IPS DF 6.9 (cell line): ENCODE measurements at regions not wholly inside any gene's neighbourhood (a gene's known extent, or its start where the extent isn't known, plus 50 kb on each side); places are given as distances from the start of the nearest gene placed in this dataset.
"Not testable (repeated sequence)": the region's sequence is repeated elsewhere in the genome, so short reads cannot be mapped to it uniquely, and the experiment has no call there.

Source experiments
- DNase-seq: peaks from one replicate; pipeline ENCODE4 v3.0.0-alpha.2; 2013; ENCODE audit warnings: low read depth, low spot score
- H3K27ac ChIP-seq: one replicate; pipeline ENCODE4 v1.5.1; 2013; ENCODE audit warnings: low read length, control low read depth
- H3K27me3 ChIP-seq: 2 replicates; pipeline ENCODE4 v1.6.1; 2013; ENCODE audit warnings: mild to moderate bottlenecking, low read length; ENCODE audit not compliant: control insufficient read depth, insufficient read depth
- H3K36me3 ChIP-seq: 2 replicates; pipeline ENCODE4 v1.6.1; 2013; ENCODE audit warnings: low read length; ENCODE audit not compliant: control insufficient read depth, insufficient read depth
- H3K4me1 ChIP-seq: 2 replicates; pipeline ENCODE4 v1.6.1; 2013; ENCODE audit warnings: low read length; ENCODE audit not compliant: control insufficient read depth, insufficient read depth
- H3K4me3 ChIP-seq: 2 replicates; pipeline ENCODE4 v1.5.1; 2013; ENCODE audit warnings: mild to moderate bottlenecking, low read length
- H3K9me3 ChIP-seq: 2 replicates; pipeline ENCODE4 v1.6.1; 2013; ENCODE audit warnings: low read length, inconsistent platforms; ENCODE audit not compliant: control insufficient read depth, insufficient read depth
- WGBS: extraction: QIAGEN DNeasy Blood & Tissue Kit; methylation state at CpG from one replicate; pipeline ENCODE4 v1.1.7; 2013; ENCODE audit warnings: mixed read lengths, missing lambda C conversion rate; ENCODE audit not compliant: insufficient read length, insufficient coverage; 5-methylcytosine and 5-hydroxymethylcytosine counted together

GRCh38 chr3:128549283-128550112 lies 56.5 kb upstream of the GATA2 start:
- Histone ChIP-seq H3K9me3 (no peaks in the 10 kb centered on the region), H3K27ac (no peak overlapping the region), H3K4me1 (peaks cover 4% of the 10 kb centered on the region), H3K27me3 (peaks cover under 1% of the 10 kb centered on the region; the same call in 1 of the 2 replicates), H3K4me3 (no peak overlapping the region), H3K36me3 (no peaks in the 10 kb centered on the region)
- DNase-seq = no peak
- WGBS = no CpG with 5 or more reads among the region's 20 CpGs

- H3K27ac ChIP-seq = no peak overlapping the region
- H3K9me3 ChIP-seq = no peaks in the 10 kb centered on the region
- no peak for DNase-seq
- H3K27me3 ChIP-seq = no peaks in the 10 kb centered on the region
- H3K4me3 ChIP-seq = no peak overlapping the region
- no peaks in the 10 kb centered on the region for H3K36me3 ChIP-seq
- no CpG with 5 or more reads among the region's 6 CpGs for WGBS
- H3K4me1 ChIP-seq = peaks cover 4% of the 10 kb centered on the region
Measured at GRCh38 chr3:128548426-128549282, 55.7 kb upstream of the GATA2 start.

GRCh38 chr3:128548021-128548420 lies 55.0 kb upstream of the GATA2 start:
- Histone ChIP-seq H3K27ac (no peak overlapping the region), H3K4me3 (no peak overlapping the region), H3K36me3 (no peaks in the 10 kb centered on the region), H3K9me3 (no peaks in the 10 kb centered on the region), H3K27me3 (no peaks in the 10 kb centered on the region), H3K4me1 (peaks cover 4% of the 10 kb centered on the region)
- DNase-seq = no peak

- Histone ChIP-seq H3K36me3 (no peaks in the 10 kb centered on the region), H3K9me3 (no peaks in the 10 kb centered on the region), H3K27me3 (no peaks in the 10 kb centered on the region), H3K4me3 (no peak overlapping the region), H3K27ac (no peak overlapping the region), H3K4me1 (peaks cover 4% of the 10 kb centered on the region)
- DNase-seq = no peak
- WGBS = no CpG with 5 or more reads among the region's 10 CpGs
Measured at GRCh38 chr3:128547368-128547987, 54.5 kb upstream of the GATA2 start.

- Histone ChIP-seq H3K4me1 (peaks cover 4% of the 10 kb centered on the region), H3K9me3 (no peaks in the 10 kb centered on the region)
- no CpG with 5 or more reads among the region's 5 CpGs for WGBS
Measured at GRCh38 chr3:128546646-128547045, 53.6 kb upstream of the GATA2 start.

GRCh38 chr3:128545120-128545752 lies 52.2 kb upstream of the GATA2 start:
- H3K27ac ChIP-seq = no peak overlapping the region
- WGBS = no CpG with 5 or more reads among the region's 8 CpGs
- peaks cover 4% of the 10 kb centered on the region for H3K4me1 ChIP-seq

More at GRCh38 chr3:128546646-128547045, 53.6 kb upstream of the GATA2 start:
- Histone ChIP-seq H3K27ac (no peak overlapping the region), H3K27me3 (no peaks in the 10 kb centered on the region), H3K4me3 (no peak overlapping the region), H3K36me3 (no peaks in the 10 kb centered on the region)
- DNase-seq = no peak

GRCh38 chr3:128544190-128544589 lies 51.2 kb upstream of the GATA2 start:
- Histone ChIP-seq H3K4me1 (0 out of 2 replicates have a peak, but pooled peaks cover under 1% of the 10 kb centered on the region), H3K27me3 (no peaks in the 10 kb centered on the region), H3K36me3 (no peaks in the 10 kb centered on the region), H3K4me3 (no peak overlapping the region), H3K9me3 (no peaks in the 10 kb centered on the region), H3K27ac (no peak overlapping the region)
- DNase-seq = no peak

More at GRCh38 chr3:128545120-128545752, 52.2 kb upstream of the GATA2 start:
- no peaks in the 10 kb centered on the region for H3K27me3 ChIP-seq
- H3K9me3 ChIP-seq = no peaks in the 10 kb centered on the region
- no peak overlapping the region for H3K4me3 ChIP-seq
- DNase-seq = no peak
- H3K36me3 ChIP-seq = no peaks in the 10 kb centered on the region

- not testable (repeated sequence) for H3K9me3 ChIP-seq, H3K27me3 ChIP-seq, H3K27ac ChIP-seq, H3K4me1 ChIP-seq, DNase-seq, H3K4me3 ChIP-seq, H3K36me3 ChIP-seq
- no CpG with 5 or more reads among the region's 6 CpGs for WGBS
Measured at GRCh38 chr3:128543570-128544174, 50.7 kb upstream of the GATA2 start.
